NCI-H2196 (cell line): ENCODE measurements at regions not wholly inside any gene's neighbourhood (a gene's known extent, or its start where the extent isn't known, plus 50 kb on each side); places are given as distances from the start of the nearest gene placed in this dataset.

Experiments used
- DNase-seq: peaks from one replicate; lab custom pipeline; 2025; ENCODE audit not compliant: unreplicated experiment; lab: John Stamatoyannopoulos, UW

- no peak for DNase-seq
Measured at GRCh38 chr3:56902468-56903160, 100.9 kb upstream of the ARHGEF3 start.

- DNase-seq: no peak
Measured at GRCh38 chr3:56900801-56901200, 99.1 kb upstream of the ARHGEF3 start.

- no peak for DNase-seq
Measured at GRCh38 chr3:56899851-56900250, 98.1 kb upstream of the ARHGEF3 start.

- DNase-seq: no peak
Measured at GRCh38 chr3:56899078-56899477, 97.3 kb upstream of the ARHGEF3 start.

- no peak for DNase-seq
Measured at GRCh38 chr3:56896357-56896756, 94.6 kb upstream of the ARHGEF3 start.

GRCh38 chr3:56894881-56895431 lies 93.2 kb upstream of the ARHGEF3 start:
- no peak for DNase-seq

- no peak for DNase-seq
Measured at GRCh38 chr3:56890448-56891091, 88.8 kb upstream of the ARHGEF3 start.

GRCh38 chr3:56889131-56889530 lies 87.4 kb upstream of the ARHGEF3 start:
- DNase-seq: no peak

GRCh38 chr3:56887402-56888025 lies 85.8 kb upstream of the ARHGEF3 start:
- DNase-seq: no peak

- DNase-seq: no peak
Measured at GRCh38 chr3:56886314-56886713, 84.6 kb upstream of the ARHGEF3 start.

- DNase-seq: no peak
Measured at GRCh38 chr3:56885879-56886278, 84.1 kb upstream of the ARHGEF3 start.

- DNase-seq: no peak
Measured at GRCh38 chr3:56885453-56885852, 83.7 kb upstream of the ARHGEF3 start.

GRCh38 chr3:56884387-56884786 lies 82.6 kb upstream of the ARHGEF3 start:
- no peak for DNase-seq

- DNase-seq: no peak
Measured at GRCh38 chr3:56883828-56884227, 82.1 kb upstream of the ARHGEF3 start.

- no peak for DNase-seq
Measured at GRCh38 chr3:56882896-56883295, 81.1 kb upstream of the ARHGEF3 start.

GRCh38 chr3:56881841-56882240 lies 80.1 kb upstream of the ARHGEF3 start:
- no peak for DNase-seq

- DNase-seq: no peak
Measured at GRCh38 chr3:56880720-56881575, 79.2 kb upstream of the ARHGEF3 start.

GRCh38 chr3:56879436-56880215 lies 77.9 kb upstream of the ARHGEF3 start:
- DNase-seq: no peak

- no peak for DNase-seq
Measured at GRCh38 chr3:56878074-56878473, 76.3 kb upstream of the ARHGEF3 start.

GRCh38 chr3:56876916-56877315 lies 75.2 kb upstream of the ARHGEF3 start:
- no peak for DNase-seq
